Smooth muscle cell (in vitro differentiated cells): ENCODE measurements at regions not wholly inside any gene's neighbourhood (a gene's known extent, or its start where the extent isn't known, plus 50 kb on each side); places are given as distances from the start of the nearest gene placed in this dataset.

ENCODE experiments used
- DNase-seq: peaks from one replicate; lab custom pipeline; 2025; ENCODE audit not compliant: unreplicated experiment; lab: John Stamatoyannopoulos, UW
- H2AFZ ChIP-seq: fragments of 200-600 bp; sonication (generic); 2 replicates; pipeline ENCODE4 v1.6.0; 2016; ENCODE audit warnings: antibody characterized with exemption, low read depth, mild to moderate bottlenecking
- H3F3A ChIP-seq: fragments of 200-600 bp; sonication (generic); 2 replicates; pipeline ENCODE4 v1.6.0; 2017; ENCODE audit warnings: antibody characterized with exemption, low read depth
- H3K27ac ChIP-seq: fragments of 200-600 bp; sonication (generic); 2 replicates; pipeline ENCODE4 v1.5.1; 2016; ENCODE audit warnings: low read depth, mild to moderate bottlenecking
- H3K27me3 ChIP-seq: fragments of 200-600 bp; sonication (generic); 2 replicates; pipeline ENCODE4 v1.6.1; 2016; ENCODE audit warnings: low read depth, mild to moderate bottlenecking
- H3K36me3 ChIP-seq: fragments of 200-600 bp; sonication (generic); 2 replicates; pipeline ENCODE4 v1.5.1; 2016; ENCODE audit warnings: low read depth
- H3K4me1 ChIP-seq: fragments of 200-600 bp; sonication (generic); 2 replicates; pipeline ENCODE4 v1.5.1; 2016; ENCODE audit warnings: low read depth
- H3K4me2 ChIP-seq: fragments of 200-600 bp; sonication (generic); 2 replicates; pipeline ENCODE4 v1.6.0; 2016; ENCODE audit warnings: mild to moderate bottlenecking
- H3K4me3 ChIP-seq: fragments of 200-600 bp; sonication (generic); 2 replicates; pipeline ENCODE4 v1.5.1; 2016; ENCODE audit warnings: mild to moderate bottlenecking
- H3K79me2 ChIP-seq: fragments of 200-600 bp; sonication (generic); 2 replicates; pipeline ENCODE4 v1.6.0; 2016; ENCODE audit warnings: low read depth, mild to moderate bottlenecking
- H3K9ac ChIP-seq: fragments of 200-600 bp; sonication (generic); 2 replicates; pipeline ENCODE4 v1.6.0; 2016; ENCODE audit warnings: low read depth
- H3K9me3 ChIP-seq: fragments of 200-600 bp; sonication (generic); replicated peaks from 2 replicates; pipeline ENCODE4 v1.5.1; 2016; ENCODE audit warnings: low read depth
- H4K20me1 ChIP-seq: fragments of 200-600 bp; sonication (generic); 2 replicates; pipeline ENCODE4 v1.6.0; 2016; ENCODE audit warnings: low read depth
- CTCF ChIP-seq: fragments of 200-600 bp; sonication (generic); IDR thresholded peaks from 2 replicates; pipeline ENCODE4 v1.5.1; 2017; ENCODE audit warnings: borderline replicate concordance, mild to moderate bottlenecking, antibody characterized with exemption; ENCODE audit not compliant: insufficient read depth, poor library complexity, severe bottlenecking
- WGBS: methylation state at CpG from one replicate; pipeline ENCODE4 v1.1.7; 2016; ENCODE audit warnings: low lambda C conversion rate; 5-methylcytosine and 5-hydroxymethylcytosine counted together

DNA sequence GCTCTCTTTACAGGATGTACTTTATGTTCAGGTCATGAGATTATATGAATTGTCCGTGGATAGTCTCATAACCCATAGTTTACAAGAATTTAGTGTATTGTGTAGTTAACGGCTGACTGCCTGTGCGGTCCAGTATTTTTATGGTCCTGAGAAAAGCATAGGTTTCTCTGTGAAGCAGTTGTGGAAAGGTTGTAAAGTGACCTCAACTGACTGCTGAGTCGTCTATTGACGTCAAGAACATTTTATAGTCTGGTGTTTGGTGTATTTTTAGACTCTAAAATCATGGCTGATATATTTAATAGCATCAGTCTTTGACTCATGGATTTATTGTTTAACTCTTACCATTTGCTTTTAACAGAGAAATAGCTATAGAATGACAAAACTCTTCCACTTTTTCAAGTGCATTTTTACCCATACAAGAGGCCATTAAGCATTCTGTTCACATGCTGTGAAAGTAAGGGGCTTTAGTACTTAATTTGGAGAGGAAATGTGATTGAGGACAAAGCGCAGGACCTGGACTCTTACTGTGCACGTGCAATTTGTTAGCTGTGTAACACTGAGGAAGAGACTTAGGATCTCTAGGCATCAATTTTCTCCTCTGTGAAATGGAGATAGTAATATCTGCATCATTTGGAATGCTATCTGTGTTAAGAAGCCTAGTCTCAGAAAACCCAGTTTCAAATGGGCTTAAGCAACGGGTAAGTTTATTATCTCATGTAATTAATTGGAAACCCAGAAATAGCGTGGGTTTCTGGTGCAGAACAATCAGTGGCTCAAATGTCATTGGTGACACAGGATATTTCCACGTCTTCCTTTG, 240.8 kb downstream of the NFKBIZ start:
- H4K20me1 ChIP-seq = no peaks in the 10 kb centered on the region
- no peaks in the 10 kb centered on the region for H3K9me3 ChIP-seq
- no peaks in the 10 kb centered on the region for H3K79me2 ChIP-seq
- H3F3A ChIP-seq = no peaks in the 10 kb centered on the region
- peak overlapping the region; percentile 52 for H3K4me2 ChIP-seq
- no peak for TF ChIP-seq CTCF
- DNase-seq = no peak
- H3K9ac ChIP-seq = peak overlapping the region; percentile 68
- no peak overlapping the region for H2AFZ ChIP-seq
- H3K4me1 ChIP-seq = peaks cover 21% of the 10 kb centered on the region
- peak overlapping the region; percentile 90 for H3K27ac ChIP-seq
- H3K27me3 ChIP-seq = no peaks in the 10 kb centered on the region
- H3K36me3 ChIP-seq = no peaks in the 10 kb centered on the region
- 15% methylated on average over 10 of the region's 10 CpGs for WGBS
- H3K4me3 ChIP-seq = no peak overlapping the region

- no peaks in the 10 kb centered on the region for H3K9me3 ChIP-seq
- H3K4me1 ChIP-seq = peaks cover 21% of the 10 kb centered on the region
- H3K27ac ChIP-seq = peak overlapping the region; percentile 90
- no peaks in the 10 kb centered on the region for H3K79me2 ChIP-seq
- H3F3A ChIP-seq = no peaks in the 10 kb centered on the region
- no peaks in the 10 kb centered on the region for H3K36me3 ChIP-seq
- H2AFZ ChIP-seq = no peak overlapping the region
- WGBS = 29% methylated on average over 3 of the region's 3 CpGs
- H4K20me1 ChIP-seq = no peaks in the 10 kb centered on the region
- no peak overlapping the region for H3K4me3 ChIP-seq
- no peak for DNase-seq
- H3K27me3 ChIP-seq = no peaks in the 10 kb centered on the region
- peak overlapping the region; percentile 68 for H3K9ac ChIP-seq
- no peak for TF ChIP-seq CTCF
- H3K4me2 ChIP-seq = peak overlapping the region; percentile 52
These were observed 241.4 kb downstream of the NFKBIZ start for GRCh38 chr3:102090721-102091045.

DNA sequence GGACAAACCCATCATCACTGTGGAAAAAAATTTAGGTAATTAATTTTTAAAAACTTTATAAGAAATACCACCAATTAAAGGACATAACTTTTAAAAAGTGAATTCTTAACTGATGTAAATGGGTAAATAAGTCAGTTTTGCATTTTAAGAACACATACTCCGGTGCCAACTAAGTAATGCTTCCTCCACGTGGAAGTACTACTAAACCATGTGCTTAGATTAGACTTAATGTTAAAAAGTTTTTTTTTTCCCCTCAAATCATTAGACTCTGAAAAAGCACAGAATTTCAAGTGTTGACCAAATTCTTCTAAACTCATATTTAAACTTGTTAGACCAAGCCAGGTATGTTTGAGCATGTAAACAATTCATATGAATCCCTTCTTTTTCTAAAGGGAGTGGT, 242.0 kb downstream of the NFKBIZ start:
- no peak for DNase-seq
- Histone ChIP-seq H3K27me3 (no peaks in the 10 kb centered on the region), H3K36me3 (no peaks in the 10 kb centered on the region), H3K4me2 (peak overlapping the region; percentile 52), H3K4me3 (no peak overlapping the region), H3K9me3 (no peaks in the 10 kb centered on the region), H2AFZ (no peak overlapping the region), H3K4me1 (peaks cover 21% of the 10 kb centered on the region), H3K27ac (peak overlapping the region; percentile 90), H4K20me1 (no peaks in the 10 kb centered on the region), H3K9ac (no peak overlapping the region), H3K79me2 (no peaks in the 10 kb centered on the region), H3F3A (no peaks in the 10 kb centered on the region)
- WGBS = 87% methylated on average over 2 of the region's 2 CpGs
- TF ChIP-seq CTCF = no peak
